Lower leg skin (tissue), 3 donors: ENCODE measurements at regions not wholly inside any gene's neighbourhood (a gene's known extent, or its start where the extent isn't known, plus 50 kb on each side); places are given as distances from the start of the nearest gene placed in this dataset.

ENCODE experiments used
- POLR2A ChIP-seq, 2 donors: fragments of 450-650 bp; IDR thresholded peaks; one replicate each; pipeline ENCODE4 v1.6.1; 2016 to 2017; ENCODE audit warnings: antibody characterized with exemption in 2 of 2, mild to moderate bottlenecking in 1 of 2, moderate library complexity in 1 of 2
- TF ChIP-seq, protein P1 (sequence below), 3 donors: fragments of 450-650 bp; IDR thresholded peaks; one replicate each; pipeline ENCODE4 v1.5.1; 2016; ENCODE audit warnings: antibody characterized with exemption in 3 of 3, mild to moderate bottlenecking in 3 of 3, moderate library complexity in 2 of 3

DNA sequence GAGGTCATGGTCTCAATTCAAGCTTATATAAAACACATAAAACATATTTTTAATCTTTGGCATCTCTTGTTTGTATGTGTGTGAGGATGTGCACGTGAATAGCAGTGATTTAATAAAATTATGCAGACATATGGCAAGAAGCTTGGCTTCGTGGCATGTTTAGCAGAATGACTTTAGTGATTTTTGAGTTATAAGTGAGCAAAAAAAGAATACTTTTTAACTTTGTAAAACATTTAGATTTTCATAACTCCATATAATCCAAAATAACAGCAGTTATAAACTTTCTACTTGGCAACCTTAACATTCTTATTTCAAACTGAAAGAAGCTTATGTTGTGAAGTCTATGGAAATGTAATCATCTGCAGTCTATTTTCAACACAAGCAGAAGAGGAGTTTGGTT lies 120.6 kb downstream of the SLITRK1 start:
- TF ChIP-seq, protein P1, sequence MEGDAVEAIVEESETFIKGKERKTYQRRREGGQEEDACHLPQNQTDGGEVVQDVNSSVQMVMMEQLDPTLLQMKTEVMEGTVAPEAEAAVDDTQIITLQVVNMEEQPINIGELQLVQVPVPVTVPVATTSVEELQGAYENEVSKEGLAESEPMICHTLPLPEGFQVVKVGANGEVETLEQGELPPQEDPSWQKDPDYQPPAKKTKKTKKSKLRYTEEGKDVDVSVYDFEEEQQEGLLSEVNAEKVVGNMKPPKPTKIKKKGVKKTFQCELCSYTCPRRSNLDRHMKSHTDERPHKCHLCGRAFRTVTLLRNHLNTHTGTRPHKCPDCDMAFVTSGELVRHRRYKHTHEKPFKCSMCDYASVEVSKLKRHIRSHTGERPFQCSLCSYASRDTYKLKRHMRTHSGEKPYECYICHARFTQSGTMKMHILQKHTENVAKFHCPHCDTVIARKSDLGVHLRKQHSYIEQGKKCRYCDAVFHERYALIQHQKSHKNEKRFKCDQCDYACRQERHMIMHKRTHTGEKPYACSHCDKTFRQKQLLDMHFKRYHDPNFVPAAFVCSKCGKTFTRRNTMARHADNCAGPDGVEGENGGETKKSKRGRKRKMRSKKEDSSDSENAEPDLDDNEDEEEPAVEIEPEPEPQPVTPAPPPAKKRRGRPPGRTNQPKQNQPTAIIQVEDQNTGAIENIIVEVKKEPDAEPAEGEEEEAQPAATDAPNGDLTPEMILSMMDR (IDR thresholded peaks at IDR 0.05), result no peak
- no peak for TF ChIP-seq POLR2A (IDR thresholded peaks at IDR 0.05)
